Testis (tissue), 2 donors: ENCODE measurements at regions not wholly inside any gene's neighbourhood (a gene's known extent, or its start where the extent isn't known, plus 50 kb on each side); places are given as distances from the start of the nearest gene placed in this dataset.

ENCODE experiments used
- CTCF ChIP-seq, 3 experiments: fragments of 450-650 bp in 2 of 3; fragments of 200-600 bp in 1 of 3; sonication (generic) in 1 of 3; IDR thresholded peaks; one replicate each; pipeline ENCODE4 v1.5.1; 2016 to 2019; ENCODE audit warnings: antibody characterized with exemption in 3 of 3, mild to moderate bottlenecking in 2 of 3, moderate library complexity in 1 of 3
- POLR2A ChIP-seq: fragments of 450-650 bp; IDR thresholded peaks from one replicate; pipeline ENCODE4 v1.6.1; 2017; ENCODE audit warnings: antibody characterized with exemption, mild to moderate bottlenecking, moderate library complexity

- TF ChIP-seq POLR2A = no peak
- TF ChIP-seq CTCF (IDR thresholded peaks at IDR 0.05) = no peak
Observed at GRCh38 chr10:83144461-83144860, 994.8 kb upstream of the GHITM start.
